ENCODE measurements at regions not wholly inside any gene's neighbourhood (a gene's known extent, or its start where the extent isn't known, plus 50 kb on each side); places are given as distances from the start of the nearest gene placed in this dataset.

- TF ChIP-seq POLR2AphosphoS5 (IDR thresholded peaks at IDR 0.05; ENCODE audit: low read depth, low read length) (no peak), TAF1 (IDR thresholded peaks at IDR 0.05; ENCODE audit: borderline replicate concordance, insufficient read depth, low read length) (no peak), REST (IDR thresholded peaks at IDR 0.05; ENCODE audit: insufficient read depth in 1 of 2, low read depth in 2 of 2, low read length in 2 of 2) (no peak), SIN3A (IDR thresholded peaks at IDR 0.05; ENCODE audit: borderline replicate concordance, insufficient read depth, low read length) (no peak)
Observed at GRCh38 chr18:39555496-39555895, 1989.9 kb upstream of the CELF4 start.

Data from PFSK-1 (cell line).